Esophagus muscularis mucosa (tissue), 4 donors: ENCODE measurements at regions not wholly inside any gene's neighbourhood (a gene's known extent, or its start where the extent isn't known, plus 50 kb on each side); places are given as distances from the start of the nearest gene placed in this dataset.
A peak's percentile ranks its signal among the peaks of the same experiment; 100 is the strongest.

Experiments used
- DNase-seq: peaks from one replicate; pipeline ENCODE4 v3.0.0-alpha.2; 2017; ENCODE audit errors: extremely low spot score
- H3K27ac ChIP-seq, 4 donors: fragments of 200-600 bp; sonication (generic); replicated peaks in 1 of 4; 1 replicate in 3 of 4; 2 replicates in 1 of 4; pipeline ENCODE4 v1.5.1; 2016 to 2019; ENCODE audit warnings: mild to moderate bottlenecking in 1 of 4
- H3K27me3 ChIP-seq, 4 donors: fragments of 200-600 bp; sonication (generic); one replicate each; pipeline versions ENCODE4 v1.5.1 to v1.6.0; 2016 to 2019
- H3K36me3 ChIP-seq, 4 donors: fragments of 200-600 bp; sonication (generic); one replicate each; pipeline ENCODE4 v1.5.1; 2016 to 2019
- H3K4me1 ChIP-seq, 4 donors: fragments of 200-600 bp; sonication (generic); one replicate each; pipeline ENCODE4 v1.5.1; 2016 to 2019
- H3K4me3 ChIP-seq, 4 donors: fragments of 200-600 bp; sonication (generic); 1 replicate in 2 of 4; 2 replicates in 2 of 4; pipeline ENCODE4 v1.5.1; 2016 to 2019; ENCODE audit warnings: mild to moderate bottlenecking in 4 of 4, moderate library complexity in 1 of 4
- H3K9me3 ChIP-seq, 4 donors: fragments of 200-600 bp; sonication (generic); 1 replicate in 3 of 4; 2 replicates in 1 of 4; pipeline ENCODE4 v1.5.1; 2016 to 2019
- EP300 ChIP-seq: sonication (generic); formaldehyde crosslinking; IDR thresholded peaks from one replicate; pipeline ENCODE4 v1.6.1; 2017; ENCODE audit warnings: antibody characterized with exemption
- POLR2A ChIP-seq: fragments of 450-650 bp; IDR thresholded peaks from one replicate; pipeline ENCODE4 v1.6.1; 2017; ENCODE audit warnings: antibody characterized with exemption, moderate library complexity, mild to moderate bottlenecking, low read depth
- POLR2AphosphoS5 ChIP-seq, 2 donors: sonication (generic); formaldehyde crosslinking; IDR thresholded peaks; one replicate each; pipeline ENCODE4 v1.6.1; 2017; ENCODE audit warnings: antibody characterized with exemption in 2 of 2
- WGBS: methylation state at CpG from one replicate; pipeline ENCODE4 v1.1.5; 2018; 5-methylcytosine and 5-hydroxymethylcytosine counted together
- intact Hi-C: fragments of 100-400 bp; cut with DNase I; formaldehyde crosslinking; loops from one replicate; pipeline ENCODE4 v1.15.1; 2023
- TF ChIP-seq, protein P1 (sequence below), 3 experiments: fragments of 200-600 bp in 2 of 3; fragments of 450-650 bp in 1 of 3; sonication (generic) in 2 of 3; IDR thresholded peaks; one replicate each; pipeline ENCODE4 v1.5.1; 2017 to 2019; ENCODE audit warnings: antibody characterized with exemption in 3 of 3, mild to moderate bottlenecking in 2 of 3, moderate library complexity in 1 of 3

DNA sequence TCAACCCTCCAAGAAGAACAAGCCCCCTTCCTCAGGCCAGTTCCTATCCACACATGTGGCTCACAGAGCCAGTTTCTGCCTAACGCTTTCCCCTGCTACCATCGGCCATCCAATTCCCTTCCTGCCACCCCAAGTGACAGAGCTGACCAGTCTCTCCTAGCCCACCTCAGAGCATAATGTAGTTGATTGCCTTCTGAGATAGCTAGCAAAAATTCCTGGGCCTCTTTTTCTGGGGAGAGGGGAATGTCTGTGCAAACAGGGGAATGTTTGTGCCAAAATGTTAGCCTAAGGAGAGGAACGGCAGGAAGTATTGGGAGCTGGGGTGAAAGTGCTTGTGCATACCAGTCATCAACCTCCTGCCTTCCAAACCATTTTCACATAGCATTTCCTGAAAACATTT, 157.0 kb downstream of the PJA2 start:
- no peaks in the 10 kb centered on the region for H3K9me3 ChIP-seq
- 89% methylated on average over 3 of the region's 3 CpGs for WGBS
- peaks cover 0 to 4% (median 0%) of the 10 kb centered on the region in 4 donors for H3K4me1 ChIP-seq
- H3K4me3 ChIP-seq, result no peak overlapping the region
- intact Hi-C loops, result no loop called here
- no peaks in the 10 kb centered on the region for H3K27me3 ChIP-seq
- peak; percentile 80 for DNase-seq
- TF ChIP-seq, protein P1, sequence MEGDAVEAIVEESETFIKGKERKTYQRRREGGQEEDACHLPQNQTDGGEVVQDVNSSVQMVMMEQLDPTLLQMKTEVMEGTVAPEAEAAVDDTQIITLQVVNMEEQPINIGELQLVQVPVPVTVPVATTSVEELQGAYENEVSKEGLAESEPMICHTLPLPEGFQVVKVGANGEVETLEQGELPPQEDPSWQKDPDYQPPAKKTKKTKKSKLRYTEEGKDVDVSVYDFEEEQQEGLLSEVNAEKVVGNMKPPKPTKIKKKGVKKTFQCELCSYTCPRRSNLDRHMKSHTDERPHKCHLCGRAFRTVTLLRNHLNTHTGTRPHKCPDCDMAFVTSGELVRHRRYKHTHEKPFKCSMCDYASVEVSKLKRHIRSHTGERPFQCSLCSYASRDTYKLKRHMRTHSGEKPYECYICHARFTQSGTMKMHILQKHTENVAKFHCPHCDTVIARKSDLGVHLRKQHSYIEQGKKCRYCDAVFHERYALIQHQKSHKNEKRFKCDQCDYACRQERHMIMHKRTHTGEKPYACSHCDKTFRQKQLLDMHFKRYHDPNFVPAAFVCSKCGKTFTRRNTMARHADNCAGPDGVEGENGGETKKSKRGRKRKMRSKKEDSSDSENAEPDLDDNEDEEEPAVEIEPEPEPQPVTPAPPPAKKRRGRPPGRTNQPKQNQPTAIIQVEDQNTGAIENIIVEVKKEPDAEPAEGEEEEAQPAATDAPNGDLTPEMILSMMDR (IDR thresholded peaks at IDR 0.05), result no peak
- TF ChIP-seq POLR2A, result no peak
- no peak overlapping the region for H3K27ac ChIP-seq
- H3K36me3 ChIP-seq, result no peaks in the 10 kb centered on the region

DNA sequence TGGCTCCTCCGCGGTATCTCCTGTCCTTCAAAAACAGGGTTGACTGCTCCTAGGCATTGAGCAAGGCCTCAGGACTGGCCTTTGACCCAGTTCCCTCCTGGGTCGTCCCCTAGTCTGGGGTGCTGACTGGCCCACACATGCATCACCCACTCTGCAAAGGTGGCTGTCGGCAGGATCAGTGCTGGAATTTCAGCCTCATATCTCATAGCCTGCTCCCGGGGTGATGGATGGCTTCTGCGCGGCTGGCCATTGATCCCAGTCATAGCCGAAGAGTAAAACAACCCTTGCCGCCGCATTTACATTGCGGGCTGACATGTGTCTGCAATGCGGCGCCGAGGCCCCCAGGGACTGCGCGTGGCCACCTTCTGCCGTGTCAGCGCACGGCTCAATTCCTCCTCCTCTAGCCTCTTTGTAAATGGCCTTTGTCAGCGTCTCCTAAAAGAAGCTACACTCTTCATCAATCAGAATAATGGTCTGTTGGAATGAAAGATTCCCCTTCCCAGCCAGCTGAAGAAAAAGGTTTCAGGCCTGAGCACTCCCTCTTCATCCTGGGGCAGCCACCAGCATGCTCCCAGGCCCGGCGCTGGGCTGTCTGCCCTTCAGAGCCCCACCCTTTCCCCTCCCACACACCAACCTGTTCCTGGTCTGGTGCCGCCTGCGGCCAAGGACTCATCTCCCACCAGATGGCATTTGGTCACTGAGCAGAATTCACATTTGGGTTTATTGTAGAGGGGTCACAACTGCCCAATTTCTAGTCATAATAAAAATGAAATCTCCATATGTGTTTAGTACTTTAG, 159.0 kb downstream of the PJA2 start:
- Histone ChIP-seq H3K36me3 (no peaks in the 10 kb centered on the region), H3K27ac (no peak overlapping the region), H3K4me1 (peaks cover 0 to 4% (median 0%) of the 10 kb centered on the region in 4 donors), H3K9me3 (peaks cover 0 to 15% (median 12%) of the 10 kb centered on the region in 4 donors), H3K27me3 (no peaks in the 10 kb centered on the region), H3K4me3 (no peak overlapping the region)
- intact Hi-C loops, result no loop called here
- DNase-seq, result peak; percentile 72
- TF ChIP-seq, protein P1 (IDR thresholded peaks at IDR 0.05), result no peak
- no peak for TF ChIP-seq POLR2A
- TF ChIP-seq POLR2AphosphoS5 (IDR thresholded peaks at IDR 0.05), result no peak
- WGBS, result 91% methylated on average over 19 of the region's 24 CpGs

DNA sequence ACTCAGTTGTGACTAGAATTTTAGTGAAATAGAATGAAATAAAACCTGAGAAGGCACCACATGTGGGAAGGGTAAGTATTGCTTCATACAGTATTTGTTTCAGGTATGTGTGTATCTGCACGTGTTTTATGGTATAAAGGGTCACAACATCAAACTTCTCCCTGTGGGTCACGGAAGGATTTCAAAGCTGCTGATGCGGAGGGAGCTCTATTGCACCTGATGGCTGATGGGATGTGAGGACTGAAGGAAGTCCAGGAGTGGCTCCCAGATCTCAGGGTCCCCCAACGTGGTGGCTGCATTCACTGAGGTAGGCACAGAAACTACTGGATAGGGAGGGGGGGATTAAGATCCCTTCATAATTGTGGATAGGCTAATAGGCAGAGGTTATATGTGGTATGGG, 159.7 kb downstream of the PJA2 start:
- Histone ChIP-seq H3K4me3 (no peak overlapping the region), H3K27me3 (no peaks in the 10 kb centered on the region), H3K36me3 (no peaks in the 10 kb centered on the region), H3K9me3 (peaks cover 0 to 15% (median 12%) of the 10 kb centered on the region in 4 donors), H3K4me1 (peaks cover 0 to 4% (median 0%) of the 10 kb centered on the region in 4 donors), H3K27ac (no peak overlapping the region)
- intact Hi-C loops, result no loop called here
- no peak for TF ChIP-seq EP300
- no peak for TF ChIP-seq POLR2A
- TF ChIP-seq, protein P1 (IDR thresholded peaks at IDR 0.05), result no peak
- no peak for TF ChIP-seq POLR2AphosphoS5 (IDR thresholded peaks at IDR 0.05)
- peak; percentile 62 for DNase-seq
- 98% methylated on average over 4 of the region's 4 CpGs for WGBS

DNA sequence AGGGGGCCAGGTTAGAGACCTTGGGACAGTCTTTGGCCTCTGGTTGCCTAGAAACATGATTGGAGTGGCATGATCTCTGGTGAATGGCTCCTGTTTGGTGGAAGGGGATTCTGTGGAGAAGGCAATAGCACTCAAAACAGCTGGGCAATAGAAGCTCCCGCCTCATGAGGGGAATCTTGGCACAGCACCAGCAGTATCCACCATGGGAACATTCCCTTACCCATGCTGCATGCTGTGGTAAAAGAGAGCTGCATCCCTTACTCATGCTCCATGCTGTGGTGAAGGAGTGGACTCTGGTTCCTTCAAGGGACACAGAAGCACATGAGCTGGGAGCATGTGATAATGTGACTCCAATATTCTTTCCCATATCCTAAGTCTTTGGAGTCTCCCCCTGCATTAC, 160.6 kb downstream of the PJA2 start:
- DNase-seq, result no peak
- Histone ChIP-seq H3K4me1 (no peaks in the 10 kb centered on the region), H3K4me3 (no peak overlapping the region), H3K27me3 (no peaks in the 10 kb centered on the region), H3K36me3 (no peaks in the 10 kb centered on the region), H3K9me3 (peaks cover 0 to 15% (median 12%) of the 10 kb centered on the region in 4 donors), H3K27ac (no peak overlapping the region)
- TF ChIP-seq POLR2AphosphoS5 (IDR thresholded peaks at IDR 0.05), result no peak
- TF ChIP-seq, protein P1 (IDR thresholded peaks at IDR 0.05), result no peak
- TF ChIP-seq EP300, result no peak
- TF ChIP-seq POLR2A, result no peak
- intact Hi-C loops, result no loop called here
- 100% methylated on average over 1 of the region's 1 CpG for WGBS

DNA sequence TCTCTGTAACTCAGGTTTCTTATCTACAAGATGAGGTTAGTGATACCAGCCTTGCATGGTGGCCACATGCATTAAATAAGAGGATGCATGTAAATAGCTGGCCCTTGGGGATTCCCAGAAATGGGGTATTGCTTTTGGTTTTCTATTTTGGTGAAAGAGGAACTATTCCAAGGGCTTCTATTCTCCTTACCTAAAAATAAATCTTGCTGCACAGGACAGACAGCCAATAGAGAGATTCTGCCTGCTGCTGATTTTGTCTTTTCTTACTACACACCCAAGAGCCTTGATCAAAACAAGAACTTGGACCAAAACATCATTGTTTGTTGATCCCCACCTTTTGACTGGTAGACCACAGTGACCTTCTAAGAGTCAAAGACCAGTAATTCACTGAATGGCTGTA, 161.8 kb downstream of the PJA2 start:
- TF ChIP-seq EP300, result no peak
- TF ChIP-seq POLR2AphosphoS5 (IDR thresholded peaks at IDR 0.05), result no peak
- TF ChIP-seq, protein P1 (IDR thresholded peaks at IDR 0.05), result no peak
- no peak for TF ChIP-seq POLR2A
- DNase-seq, result no peak
- intact Hi-C loops, result no loop called here
- no peak overlapping the region for H3K4me3 ChIP-seq
- no peaks in the 10 kb centered on the region for H3K4me1 ChIP-seq
- no peaks in the 10 kb centered on the region for H3K36me3 ChIP-seq
- H3K9me3 ChIP-seq, result peaks cover 0 to 15% (median 12%) of the 10 kb centered on the region in 4 donors
- H3K27me3 ChIP-seq, result no peaks in the 10 kb centered on the region
- no peak overlapping the region for H3K27ac ChIP-seq
